ENCODE measurements at regions not wholly inside any gene's neighbourhood (a gene's known extent, or its start where the extent isn't known, plus 50 kb on each side); places are given as distances from the start of the nearest gene placed in this dataset.
A peak's percentile ranks its signal among the peaks of the same experiment; 100 is the strongest.

DNA sequence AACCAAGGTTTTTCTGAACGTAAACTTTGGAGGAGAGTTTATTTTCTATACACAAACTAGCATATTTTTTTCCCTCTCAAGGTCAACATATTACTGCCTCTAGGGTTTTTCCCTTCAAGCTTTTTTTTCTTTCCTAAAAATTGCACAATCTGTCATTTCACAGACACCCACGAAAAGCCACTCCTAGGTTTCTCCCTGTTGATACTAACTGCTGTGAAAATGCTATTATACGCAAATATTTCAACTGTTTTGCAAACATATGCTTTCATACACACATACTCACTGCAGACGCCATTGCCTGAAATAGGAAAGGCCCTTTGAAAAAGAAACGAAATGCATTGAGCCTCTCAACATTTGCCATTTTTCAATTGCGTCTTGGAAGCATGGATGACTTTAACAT is 333.0 kb downstream of the CD83 start:
- no peaks in the 10 kb centered on the region for H3K9me3 ChIP-seq (ENCODE audit: insufficient read depth, low read depth, low read length)
- H3K36me3 Mint-ChIP-seq (ENCODE audit: low read depth, unreplicated experiment): no peaks in the 10 kb centered on the region
- H3K9ac ChIP-seq (ENCODE audit: low read length): no peak overlapping the region
- no peak overlapping the region for H3K4me2 ChIP-seq (ENCODE audit: low read length)
- H3K9me3 Mint-ChIP-seq (ENCODE audit: unreplicated experiment): peaks cover 8% of the 10 kb centered on the region
- H3K27ac ChIP-seq (ENCODE audit: low read depth, low read length): no peak overlapping the region
- H2AFZ ChIP-seq (ENCODE audit: low read depth, low read length): no peak overlapping the region
- no peak for DNase-seq (ENCODE audit: low read depth)
- no peaks in the 10 kb centered on the region for H3K79me2 ChIP-seq (ENCODE audit: insufficient read depth, low read length)
- H4K20me1 ChIP-seq (ENCODE audit: insufficient read depth, low read length): no peaks in the 10 kb centered on the region
- no peaks in the 10 kb centered on the region for H3K4me1 ChIP-seq (ENCODE audit: insufficient read depth, low read length)
- no peak overlapping the region for H3K4me3 ChIP-seq (ENCODE audit: insufficient read depth, low read depth, low read length)
- no peak for TF ChIP-seq EZH2 (IDR thresholded peaks at IDR 0.05; ENCODE audit: insufficient read depth, low read length)
- TF ChIP-seq, protein P1, sequence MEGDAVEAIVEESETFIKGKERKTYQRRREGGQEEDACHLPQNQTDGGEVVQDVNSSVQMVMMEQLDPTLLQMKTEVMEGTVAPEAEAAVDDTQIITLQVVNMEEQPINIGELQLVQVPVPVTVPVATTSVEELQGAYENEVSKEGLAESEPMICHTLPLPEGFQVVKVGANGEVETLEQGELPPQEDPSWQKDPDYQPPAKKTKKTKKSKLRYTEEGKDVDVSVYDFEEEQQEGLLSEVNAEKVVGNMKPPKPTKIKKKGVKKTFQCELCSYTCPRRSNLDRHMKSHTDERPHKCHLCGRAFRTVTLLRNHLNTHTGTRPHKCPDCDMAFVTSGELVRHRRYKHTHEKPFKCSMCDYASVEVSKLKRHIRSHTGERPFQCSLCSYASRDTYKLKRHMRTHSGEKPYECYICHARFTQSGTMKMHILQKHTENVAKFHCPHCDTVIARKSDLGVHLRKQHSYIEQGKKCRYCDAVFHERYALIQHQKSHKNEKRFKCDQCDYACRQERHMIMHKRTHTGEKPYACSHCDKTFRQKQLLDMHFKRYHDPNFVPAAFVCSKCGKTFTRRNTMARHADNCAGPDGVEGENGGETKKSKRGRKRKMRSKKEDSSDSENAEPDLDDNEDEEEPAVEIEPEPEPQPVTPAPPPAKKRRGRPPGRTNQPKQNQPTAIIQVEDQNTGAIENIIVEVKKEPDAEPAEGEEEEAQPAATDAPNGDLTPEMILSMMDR (IDR thresholded peaks at IDR 0.05; ENCODE audit: insufficient read depth, low read depth, low read length): no peak
- peaks cover 15% of the 10 kb centered on the region for H3K27me3 Mint-ChIP-seq (ENCODE audit: low read depth, unreplicated experiment)
- no peaks in the 10 kb centered on the region for H3K27me3 ChIP-seq (ENCODE audit: insufficient read depth, low read length)
- no peaks in the 10 kb centered on the region for H3K36me3 ChIP-seq (ENCODE audit: insufficient read depth, low read length)
- peaks cover 7% of the 10 kb centered on the region for H3K4me1 Mint-ChIP-seq (ENCODE audit: low read depth, unreplicated experiment)
- no peak overlapping the region for H3K27ac Mint-ChIP-seq (ENCODE audit: unreplicated experiment)
- no peak for FAIRE-seq
- no peak overlapping the region for H3K4me3 Mint-ChIP-seq (ENCODE audit: unreplicated experiment)

- H3K4me2 ChIP-seq (ENCODE audit: low read length): no peak overlapping the region
- no peak overlapping the region for H3K9ac ChIP-seq (ENCODE audit: low read length)
- H3K9me3 ChIP-seq (ENCODE audit: insufficient read depth, low read depth, low read length): no peaks in the 10 kb centered on the region
- H3K4me1 ChIP-seq (ENCODE audit: insufficient read depth, low read length): no peaks in the 10 kb centered on the region
- DNase-seq (ENCODE audit: low read depth) (no peak), FAIRE-seq (no peak)
- Mint-ChIP-seq H3K27ac (ENCODE audit: unreplicated experiment) (no peak overlapping the region), H3K27me3 (ENCODE audit: low read depth, unreplicated experiment) (peaks cover 21% of the 10 kb centered on the region), H3K36me3 (ENCODE audit: low read depth, unreplicated experiment) (no peaks in the 10 kb centered on the region), H3K4me3 (ENCODE audit: unreplicated experiment) (no peak overlapping the region), H3K9me3 (ENCODE audit: unreplicated experiment) (peaks cover 6% of the 10 kb centered on the region), H3K4me1 (ENCODE audit: low read depth, unreplicated experiment) (peaks cover 9% of the 10 kb centered on the region)
- H3K36me3 ChIP-seq (ENCODE audit: insufficient read depth, low read length): no peaks in the 10 kb centered on the region
- no peak for TF ChIP-seq EZH2 (IDR thresholded peaks at IDR 0.05; ENCODE audit: insufficient read depth, low read length)
- H3K27ac ChIP-seq (ENCODE audit: low read depth, low read length): no peak overlapping the region
- H2AFZ ChIP-seq (ENCODE audit: low read depth, low read length): no peak overlapping the region
- H3K4me3 ChIP-seq (ENCODE audit: insufficient read depth, low read depth, low read length): no peak overlapping the region
- no peaks in the 10 kb centered on the region for H3K79me2 ChIP-seq (ENCODE audit: insufficient read depth, low read length)
- no peaks in the 10 kb centered on the region for H3K27me3 ChIP-seq (ENCODE audit: insufficient read depth, low read length)
- H4K20me1 ChIP-seq (ENCODE audit: insufficient read depth, low read length): no peaks in the 10 kb centered on the region
Observed at GRCh38 chr6:14451594-14452374, 334.2 kb downstream of the CD83 start.

- no peaks in the 10 kb centered on the region for H3K9me3 ChIP-seq (ENCODE audit: insufficient read depth, low read depth, low read length)
- no peak overlapping the region for H3K4me3 ChIP-seq (ENCODE audit: insufficient read depth, low read depth, low read length)
- no peaks in the 10 kb centered on the region for H3K27me3 ChIP-seq (ENCODE audit: insufficient read depth, low read length)
- H3K27ac Mint-ChIP-seq (ENCODE audit: unreplicated experiment): no peak overlapping the region
- TF ChIP-seq, protein P1 (IDR thresholded peaks at IDR 0.05; ENCODE audit: insufficient read depth, low read depth, low read length): no peak
- no peak for TF ChIP-seq EZH2 (IDR thresholded peaks at IDR 0.05; ENCODE audit: insufficient read depth, low read length)
- DNase-seq (ENCODE audit: low read depth): peak; percentile 36
- no peak overlapping the region for H3K4me2 ChIP-seq (ENCODE audit: low read length)
- no peak for FAIRE-seq
- peaks cover 21% of the 10 kb centered on the region for H3K27me3 Mint-ChIP-seq (ENCODE audit: low read depth, unreplicated experiment)
- H3K36me3 ChIP-seq (ENCODE audit: insufficient read depth, low read length): no peaks in the 10 kb centered on the region
- H3K9ac ChIP-seq (ENCODE audit: low read length): no peak overlapping the region
- H3K27ac ChIP-seq (ENCODE audit: low read depth, low read length): no peak overlapping the region
- no peak overlapping the region for H3K4me3 Mint-ChIP-seq (ENCODE audit: unreplicated experiment)
- H3K4me1 Mint-ChIP-seq (ENCODE audit: low read depth, unreplicated experiment): peaks cover 9% of the 10 kb centered on the region
- H4K20me1 ChIP-seq (ENCODE audit: insufficient read depth, low read length): no peaks in the 10 kb centered on the region
- H2AFZ ChIP-seq (ENCODE audit: low read depth, low read length): no peak overlapping the region
- no peaks in the 10 kb centered on the region for H3K4me1 ChIP-seq (ENCODE audit: insufficient read depth, low read length)
- H3K9me3 Mint-ChIP-seq (ENCODE audit: unreplicated experiment): peaks cover 4% of the 10 kb centered on the region
- H3K79me2 ChIP-seq (ENCODE audit: insufficient read depth, low read length): no peaks in the 10 kb centered on the region
- H3K36me3 Mint-ChIP-seq (ENCODE audit: low read depth, unreplicated experiment): no peaks in the 10 kb centered on the region
Observed at GRCh38 chr6:14452567-14453527, 335.3 kb downstream of the CD83 start.
